ENCODE measurements at regions not wholly inside any gene's neighbourhood (a gene's known extent, or its start where the extent isn't known, plus 50 kb on each side); places are given as distances from the start of the nearest gene placed in this dataset.

- no peak for TF ChIP-seq CTCF (IDR thresholded peaks at IDR 0.05; ENCODE audit: insufficient read depth, low read length)
- no peak for TF ChIP-seq POLR2AphosphoS5 (IDR thresholded peaks at IDR 0.05; ENCODE audit: low read depth)
- TF ChIP-seq GABPA (IDR thresholded peaks at IDR 0.05; ENCODE audit: low read depth), result no peak
- no peak for TF ChIP-seq REST (IDR thresholded peaks at IDR 0.05; ENCODE audit: insufficient replicate concordance, low read depth)
These were observed 178.1 kb upstream of the RUNX1 start for GRCh38 chr21:35226968-35227744.

All from HL-60 (cell line).